GM13977 (cell line): ENCODE measurements at regions not wholly inside any gene's neighbourhood (a gene's known extent, or its start where the extent isn't known, plus 50 kb on each side); places are given as distances from the start of the nearest gene placed in this dataset.

Experiments used
- DNase-seq: peaks from one replicate; pipeline ENCODE4 v3.0.0; 2012; ENCODE audit warnings: low spot score
- in situ Hi-C: fragments of 300-500 bp; cut with MboI; formaldehyde crosslinking; loops from one replicate; pipeline ENCODE4 v1.12.0; 2022; ENCODE audit warnings: low sequenced_read_pairs, low pct_unique_long_range_greater_than_20kb, mixed read lengths, inconsistent platforms; ENCODE audit not compliant: unreplicated experiment
- TF ChIP-seq, protein P1 (sequence below): IDR thresholded peaks from 2 replicates; pipeline ENCODE4 v1.5.1; 2012; ENCODE audit warnings: mild to moderate bottlenecking, control low read depth; ENCODE audit not compliant: insufficient read depth; ENCODE audit errors: extremely low read depth, missing control alignments

DNA sequence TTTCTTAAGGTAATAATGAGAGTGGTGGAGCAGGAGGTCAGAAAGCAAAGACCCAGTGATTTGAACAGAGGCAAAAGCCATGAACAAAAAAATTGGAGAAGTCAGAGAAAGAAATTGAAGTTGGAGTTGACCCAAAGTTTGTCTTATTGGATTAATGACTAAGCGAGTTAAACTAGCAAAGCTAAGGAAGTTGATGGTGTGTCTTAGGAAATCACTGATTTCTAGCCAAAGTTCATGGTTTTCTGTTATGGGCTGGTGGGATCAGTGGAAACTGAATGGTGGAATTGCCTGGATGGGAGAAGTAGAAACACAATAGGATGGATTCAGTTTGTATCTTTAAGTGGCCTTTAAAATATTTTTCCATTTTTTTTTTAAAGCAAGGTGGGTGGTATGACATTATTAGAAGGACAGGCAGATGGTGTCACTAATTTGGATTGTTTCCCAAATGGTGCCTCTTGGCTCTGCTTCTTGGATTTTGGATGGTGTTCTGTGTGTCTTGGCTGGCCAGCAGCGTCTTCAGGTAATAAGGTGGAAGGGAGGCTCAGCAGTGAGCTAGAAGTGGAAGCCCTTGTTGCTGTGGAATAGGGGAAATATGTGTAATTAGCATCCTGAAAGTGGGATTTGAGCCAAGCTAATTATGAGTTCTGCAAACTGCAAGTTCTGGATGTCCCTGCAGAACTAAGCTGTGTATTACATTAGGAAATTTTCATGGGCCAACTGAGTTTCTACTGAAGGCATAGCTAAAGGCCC is 302.9 kb downstream of the LMO7 start:
- no peak for DNase-seq
- in situ Hi-C loops: no loop called here
- TF ChIP-seq, protein P1, sequence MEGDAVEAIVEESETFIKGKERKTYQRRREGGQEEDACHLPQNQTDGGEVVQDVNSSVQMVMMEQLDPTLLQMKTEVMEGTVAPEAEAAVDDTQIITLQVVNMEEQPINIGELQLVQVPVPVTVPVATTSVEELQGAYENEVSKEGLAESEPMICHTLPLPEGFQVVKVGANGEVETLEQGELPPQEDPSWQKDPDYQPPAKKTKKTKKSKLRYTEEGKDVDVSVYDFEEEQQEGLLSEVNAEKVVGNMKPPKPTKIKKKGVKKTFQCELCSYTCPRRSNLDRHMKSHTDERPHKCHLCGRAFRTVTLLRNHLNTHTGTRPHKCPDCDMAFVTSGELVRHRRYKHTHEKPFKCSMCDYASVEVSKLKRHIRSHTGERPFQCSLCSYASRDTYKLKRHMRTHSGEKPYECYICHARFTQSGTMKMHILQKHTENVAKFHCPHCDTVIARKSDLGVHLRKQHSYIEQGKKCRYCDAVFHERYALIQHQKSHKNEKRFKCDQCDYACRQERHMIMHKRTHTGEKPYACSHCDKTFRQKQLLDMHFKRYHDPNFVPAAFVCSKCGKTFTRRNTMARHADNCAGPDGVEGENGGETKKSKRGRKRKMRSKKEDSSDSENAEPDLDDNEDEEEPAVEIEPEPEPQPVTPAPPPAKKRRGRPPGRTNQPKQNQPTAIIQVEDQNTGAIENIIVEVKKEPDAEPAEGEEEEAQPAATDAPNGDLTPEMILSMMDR: no peak

DNA sequence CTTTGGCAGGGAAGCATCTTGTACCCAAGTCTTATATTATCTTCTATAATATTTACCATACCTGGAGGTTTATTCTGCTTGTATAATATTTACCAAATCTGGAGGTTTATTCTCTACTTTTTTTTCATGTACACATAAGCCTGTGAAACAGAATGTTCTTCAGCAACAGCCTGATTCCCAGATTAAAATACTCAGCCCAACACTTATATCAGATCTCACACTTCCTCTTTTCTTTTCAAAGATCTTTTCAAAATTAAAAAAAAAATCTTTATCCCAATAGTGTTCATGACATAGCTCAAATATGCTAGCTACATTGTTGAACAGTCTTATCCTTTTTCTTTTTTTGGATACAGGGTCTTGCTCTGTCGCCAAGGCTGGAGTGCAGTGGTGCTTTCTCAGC is 300.7 kb downstream of the LMO7 start:
- in situ Hi-C loops: no loop called here
- TF ChIP-seq, protein P1: no peak
- no peak for DNase-seq

DNA sequence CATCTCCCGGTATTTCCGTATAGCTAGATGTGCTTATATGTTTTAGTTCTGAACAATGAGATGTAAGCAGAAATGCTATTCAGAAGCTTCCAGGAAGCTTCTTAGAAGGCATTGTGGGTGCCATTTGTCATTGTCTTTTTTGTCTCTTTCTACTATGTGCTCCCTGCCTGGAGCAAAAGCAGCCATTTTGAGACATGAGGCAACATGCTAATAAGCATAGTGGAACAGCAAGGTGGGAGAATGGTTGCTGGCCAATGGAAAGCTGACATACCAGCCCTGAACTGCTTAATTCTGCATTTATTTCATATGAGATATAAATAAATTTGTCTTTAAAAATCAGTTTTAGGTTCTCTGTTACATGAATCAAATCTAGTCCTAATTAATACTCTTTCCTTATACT is 299.7 kb downstream of the LMO7 start:
- TF ChIP-seq, protein P1: no peak
- no peak for DNase-seq
- in situ Hi-C loops: no loop called here

DNA sequence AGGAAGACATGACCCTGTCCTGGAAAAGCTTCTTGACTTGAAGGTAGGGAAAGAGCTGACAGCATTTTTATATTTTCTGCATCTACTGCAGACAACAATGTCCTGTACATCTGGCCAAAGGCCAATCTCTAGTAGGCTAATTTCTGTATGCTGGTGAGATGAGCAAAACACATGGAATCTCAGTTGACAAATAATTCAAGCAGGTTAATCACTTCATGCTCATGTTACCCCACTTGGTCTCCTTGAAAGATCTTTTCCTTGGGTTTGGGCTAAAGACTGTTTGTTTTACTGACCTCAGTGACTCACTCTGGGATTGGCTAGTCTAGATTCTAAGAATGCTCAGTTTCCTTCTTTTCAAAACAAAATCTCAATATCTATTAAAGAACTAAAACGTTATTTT is 298.8 kb downstream of the LMO7 start:
- no peak for DNase-seq
- in situ Hi-C loops: no loop called here
- TF ChIP-seq, protein P1: no peak

DNA sequence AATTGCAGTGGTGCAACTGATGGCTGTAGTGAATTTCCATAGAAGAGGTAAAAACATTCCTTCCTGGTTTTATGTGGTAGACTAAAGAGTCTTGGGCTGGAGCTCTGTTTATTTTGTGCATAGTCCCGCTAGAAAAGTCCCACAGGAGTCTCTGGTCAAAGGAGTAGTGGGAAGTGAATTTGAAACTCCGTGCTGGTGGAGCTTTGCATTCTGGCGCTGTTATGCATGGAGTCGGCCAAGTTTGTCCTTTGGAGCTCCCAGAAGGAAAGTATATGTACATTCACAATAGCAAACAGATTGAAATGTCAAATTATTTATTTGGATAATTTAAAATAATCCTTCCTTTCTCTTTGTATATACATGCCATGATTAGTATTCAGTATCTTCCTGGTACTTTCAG is 296.5 kb downstream of the LMO7 start:
- in situ Hi-C loops: no loop called here
- no peak for DNase-seq
- TF ChIP-seq, protein P1: no peak

DNA sequence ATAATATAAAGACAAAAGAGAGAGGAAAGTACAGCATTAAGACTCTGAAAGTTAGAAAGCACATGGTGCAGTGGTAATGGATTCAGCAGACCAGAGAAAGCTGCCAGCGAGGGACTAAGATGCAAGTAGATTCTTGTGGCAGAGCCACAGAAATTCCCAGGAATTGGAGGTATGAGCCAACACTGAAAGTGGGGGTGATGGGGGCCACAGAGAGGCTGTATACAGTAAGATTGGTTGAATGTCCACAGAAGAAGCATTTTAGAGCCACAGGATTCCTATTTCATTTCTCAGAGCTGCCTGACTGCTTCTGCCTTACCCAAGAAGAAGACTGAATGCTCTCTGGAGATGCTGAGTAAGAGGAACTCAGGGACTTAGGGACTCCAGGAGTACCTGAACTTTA is 295.0 kb downstream of the LMO7 start:
- TF ChIP-seq, protein P1: no peak
- no peak for DNase-seq
- in situ Hi-C loops: no loop called here
